ENCODE measurements at regions not wholly inside any gene's neighbourhood (a gene's known extent, or its start where the extent isn't known, plus 50 kb on each side); places are given as distances from the start of the nearest gene placed in this dataset.

DNA sequence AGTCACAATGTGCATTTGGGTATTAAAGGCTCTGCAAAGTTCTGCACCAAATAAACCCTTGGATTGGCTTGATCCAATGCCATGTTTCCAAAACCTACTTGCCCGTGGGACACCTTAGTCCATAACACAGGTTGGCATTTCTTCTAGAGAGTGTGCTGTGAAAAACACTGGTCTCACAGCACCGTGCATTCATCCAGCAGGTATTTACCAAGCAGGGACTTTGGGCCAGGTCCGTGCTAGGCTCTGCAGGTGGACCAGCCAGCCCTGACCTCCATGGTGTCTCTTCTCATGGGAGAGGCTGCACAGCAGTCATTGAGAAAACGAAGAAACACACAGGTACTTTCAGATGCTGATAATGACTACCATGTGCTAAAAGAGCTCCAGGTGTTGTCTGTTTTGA, 112.6 kb downstream of the CDH26 start:
- Histone ChIP-seq H3K9me3 (ENCODE audit: control insufficient read depth, insufficient read depth, low read length) (peaks cover 5% of the 10 kb centered on the region), H3K27me3 (ENCODE audit: control insufficient read depth, insufficient read depth, low read length) (peaks cover 24% of the 10 kb centered on the region), H3K4me3 (ENCODE audit: low read depth, low read length) (no peak overlapping the region), H3K27ac (ENCODE audit: low read depth, low read length) (no peak overlapping the region)
- CTCF ChIA-PET: interaction anchor here (2.7 kb wide), 1 partner anchor 13 kb away, joined by 10 read pairs; no protein-coding TSS in a partner anchor
- TF ChIP-seq, protein P1, sequence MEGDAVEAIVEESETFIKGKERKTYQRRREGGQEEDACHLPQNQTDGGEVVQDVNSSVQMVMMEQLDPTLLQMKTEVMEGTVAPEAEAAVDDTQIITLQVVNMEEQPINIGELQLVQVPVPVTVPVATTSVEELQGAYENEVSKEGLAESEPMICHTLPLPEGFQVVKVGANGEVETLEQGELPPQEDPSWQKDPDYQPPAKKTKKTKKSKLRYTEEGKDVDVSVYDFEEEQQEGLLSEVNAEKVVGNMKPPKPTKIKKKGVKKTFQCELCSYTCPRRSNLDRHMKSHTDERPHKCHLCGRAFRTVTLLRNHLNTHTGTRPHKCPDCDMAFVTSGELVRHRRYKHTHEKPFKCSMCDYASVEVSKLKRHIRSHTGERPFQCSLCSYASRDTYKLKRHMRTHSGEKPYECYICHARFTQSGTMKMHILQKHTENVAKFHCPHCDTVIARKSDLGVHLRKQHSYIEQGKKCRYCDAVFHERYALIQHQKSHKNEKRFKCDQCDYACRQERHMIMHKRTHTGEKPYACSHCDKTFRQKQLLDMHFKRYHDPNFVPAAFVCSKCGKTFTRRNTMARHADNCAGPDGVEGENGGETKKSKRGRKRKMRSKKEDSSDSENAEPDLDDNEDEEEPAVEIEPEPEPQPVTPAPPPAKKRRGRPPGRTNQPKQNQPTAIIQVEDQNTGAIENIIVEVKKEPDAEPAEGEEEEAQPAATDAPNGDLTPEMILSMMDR (IDR thresholded peaks at IDR 0.05; ENCODE audit: low read depth, low read length): no peak
- DNase-seq (ENCODE audit: low read depth, low spot score): no peak
- POLR2A ChIA-PET: no interaction called here

DNA sequence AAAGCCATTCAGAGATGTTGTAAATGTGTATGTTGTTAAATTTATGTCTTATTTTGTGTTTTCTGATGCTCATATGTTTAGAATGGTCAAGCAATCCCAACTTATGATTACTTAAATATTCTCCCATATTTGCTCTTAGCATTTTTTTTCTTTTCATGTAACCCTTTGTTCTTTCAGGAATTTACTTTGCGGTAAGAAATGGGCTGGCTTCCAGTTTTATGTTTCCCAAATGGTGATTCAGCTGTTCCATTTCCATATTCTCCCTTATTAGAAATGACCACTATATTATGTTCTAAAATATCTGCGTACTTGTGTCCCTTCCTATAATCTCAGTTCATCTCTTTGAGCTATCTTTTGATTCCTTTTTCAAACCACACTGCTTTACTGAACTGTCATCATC, 113.7 kb downstream of the CDH26 start:
- Histone ChIP-seq H3K9me3 (ENCODE audit: control insufficient read depth, insufficient read depth, low read length) (no peaks in the 10 kb centered on the region), H3K4me3 (ENCODE audit: low read depth, low read length) (no peak overlapping the region), H3K27ac (ENCODE audit: low read depth, low read length) (no peak overlapping the region), H3K27me3 (ENCODE audit: control insufficient read depth, insufficient read depth, low read length) (peaks cover 26% of the 10 kb centered on the region)
- CTCF ChIA-PET: interaction anchor here (1.0 to 2.7 kb wide), 3 partner anchors 9 to 139 kb away, joined by 4 to 10 read pairs (median 4); no protein-coding TSS in a partner anchor
- POLR2A ChIA-PET: no interaction called here
- TF ChIP-seq, protein P1 (IDR thresholded peaks at IDR 0.05; ENCODE audit: low read depth, low read length): no peak
- no peak for DNase-seq (ENCODE audit: low read depth, low spot score)

DNA sequence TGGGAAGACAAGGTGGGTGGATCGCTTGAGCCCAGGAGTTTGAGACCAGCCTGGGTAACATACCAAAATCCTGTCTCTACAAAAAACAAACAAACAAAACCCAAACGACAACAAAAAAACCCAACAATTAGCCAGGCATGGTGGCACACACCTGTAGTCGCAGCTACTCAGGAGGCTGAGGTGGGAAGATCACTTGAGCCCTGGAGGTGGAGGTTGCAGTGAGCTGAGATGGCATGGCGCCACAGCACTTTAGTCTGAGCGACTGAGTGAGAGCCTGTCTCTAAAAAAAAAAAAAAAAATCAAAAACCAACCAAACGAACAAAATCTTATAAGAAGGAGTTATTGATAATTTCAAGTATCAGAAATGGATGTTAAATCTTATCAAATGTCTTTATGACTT, 114.9 kb downstream of the CDH26 start:
- CTCF ChIA-PET: interaction anchor here (0.6 to 2.7 kb wide), 2 partner anchors 15 to 1087 kb away, joined by 7 to 10 read pairs; no protein-coding TSS in a partner anchor
- DNase-seq (ENCODE audit: low read depth, low spot score): no peak
- Histone ChIP-seq H3K4me3 (ENCODE audit: low read depth, low read length) (no peak overlapping the region), H3K27ac (ENCODE audit: low read depth, low read length) (no peak overlapping the region), H3K9me3 (ENCODE audit: control insufficient read depth, insufficient read depth, low read length) (no peaks in the 10 kb centered on the region), H3K27me3 (ENCODE audit: control insufficient read depth, insufficient read depth, low read length) (peaks cover 18% of the 10 kb centered on the region)
- TF ChIP-seq, protein P1 (IDR thresholded peaks at IDR 0.05; ENCODE audit: low read depth, low read length): no peak
- POLR2A ChIA-PET: no interaction called here

- POLR2A ChIA-PET: no interaction called here
- no peak overlapping the region for H3K4me3 ChIP-seq (ENCODE audit: low read depth, low read length)
- peaks cover 16% of the 10 kb centered on the region for H3K27me3 ChIP-seq (ENCODE audit: control insufficient read depth, insufficient read depth, low read length)
- H3K27ac ChIP-seq (ENCODE audit: low read depth, low read length): no peak overlapping the region
- TF ChIP-seq, protein P1 (IDR thresholded peaks at IDR 0.05; ENCODE audit: low read depth, low read length): no peak
- CTCF ChIA-PET: interaction anchor here (2.7 kb wide), 1 partner anchor 16 kb away, joined by 10 read pairs; no protein-coding TSS in a partner anchor
- no peaks in the 10 kb centered on the region for H3K9me3 ChIP-seq (ENCODE audit: control insufficient read depth, insufficient read depth, low read length)
- DNase-seq (ENCODE audit: low read depth, low spot score): no peak
These were observed 115.3 kb downstream of the CDH26 start for GRCh38 chr20:60073504-60073903.

GRCh38 chr20:60074276-60074675, 116.1 kb downstream of the CDH26 start:
- no peak for DNase-seq (ENCODE audit: low read depth, low spot score)
- Histone ChIP-seq H3K4me3 (ENCODE audit: low read depth, low read length) (no peak overlapping the region), H3K9me3 (ENCODE audit: control insufficient read depth, insufficient read depth, low read length) (no peaks in the 10 kb centered on the region), H3K27ac (ENCODE audit: low read depth, low read length) (no peak overlapping the region), H3K27me3 (ENCODE audit: control insufficient read depth, insufficient read depth, low read length) (peaks cover 8% of the 10 kb centered on the region)
- CTCF ChIA-PET: no interaction called here
- POLR2A ChIA-PET: no interaction called here
- TF ChIP-seq, protein P1 (IDR thresholded peaks at IDR 0.05; ENCODE audit: low read depth, low read length): no peak

Data from AG04450 (cell line).